ENCODE measurements at regions not wholly inside any gene's neighbourhood (a gene's known extent, or its start where the extent isn't known, plus 50 kb on each side); places are given as distances from the start of the nearest gene placed in this dataset.
A peak's percentile ranks its signal among the peaks of the same experiment; 100 is the strongest.

GRCh38 chr4:123870216-123870876 is 473.8 kb downstream of the SPRY1 start:
- Histone ChIP-seq H3K27ac (peak overlapping the region in 1 of 4 donors; percentile 8), H3K9me3 (no peaks in the 10 kb centered on the region), H3K4me3 (no peak overlapping the region), H3K27me3 (no peaks in the 10 kb centered on the region), H3K36me3 (no peaks in the 10 kb centered on the region), H3K4me1 (peaks cover 0 to 20% (median 8%) of the 10 kb centered on the region in 4 donors)
- TF ChIP-seq POLR2AphosphoS5 (IDR thresholded peaks at IDR 0.05) (no peak), EP300 (IDR thresholded peaks at IDR 0.05) (no peak), POLR2A (IDR thresholded peaks at IDR 0.05) (no peak), CTCF (IDR thresholded peaks at IDR 0.05) (no peak)
- DNase-seq = no peak
- intact Hi-C loops (cut with DNase I) = no loop called here
- 57 to 63% methylated on average over 4 of the region's 4 CpGs for WGBS, 2 donors

GRCh38 chr4:123871341-123871740 is 474.7 kb downstream of the SPRY1 start:
- no peak for DNase-seq
- Histone ChIP-seq H3K4me3 (no peak overlapping the region), H3K4me1 (peaks cover 0 to 20% (median 8%) of the 10 kb centered on the region in 4 donors), H3K9me3 (no peaks in the 10 kb centered on the region), H3K27ac (no peak overlapping the region), H3K27me3 (no peaks in the 10 kb centered on the region), H3K36me3 (no peaks in the 10 kb centered on the region)
- no peak for TF ChIP-seq POLR2A (IDR thresholded peaks at IDR 0.05)
- no peak for TF ChIP-seq EP300 (IDR thresholded peaks at IDR 0.05)
- no peak for TF ChIP-seq POLR2AphosphoS5 (IDR thresholded peaks at IDR 0.05)
- TF ChIP-seq CTCF (IDR thresholded peaks at IDR 0.05) = no peak
- WGBS, 2 donors = 75 to 85% methylated on average over 6 of the region's 6 CpGs
- intact Hi-C loops (cut with DNase I) = no loop called here

- no peaks in the 10 kb centered on the region for H3K36me3 ChIP-seq
- WGBS, 2 donors = 87 to 90% methylated on average over 1 of the region's 1 CpG
- intact Hi-C loops (cut with DNase I) = no loop called here
- H3K27me3 ChIP-seq = no peaks in the 10 kb centered on the region
- no peak overlapping the region for H3K27ac ChIP-seq
- H3K9me3 ChIP-seq = no peaks in the 10 kb centered on the region
- no peak overlapping the region for H3K4me3 ChIP-seq
- H3K4me1 ChIP-seq = peaks cover 0 to 20% (median 10%) of the 10 kb centered on the region in 4 donors
- TF ChIP-seq POLR2A (IDR thresholded peaks at IDR 0.05) = no peak
- no peak for TF ChIP-seq CTCF (IDR thresholded peaks at IDR 0.05)
- TF ChIP-seq POLR2AphosphoS5 (IDR thresholded peaks at IDR 0.05) = no peak
- no peak for TF ChIP-seq EP300 (IDR thresholded peaks at IDR 0.05)
- DNase-seq = no peak
Observed at GRCh38 chr4:123874063-123874462, 477.5 kb downstream of the SPRY1 start.

- TF ChIP-seq POLR2A (IDR thresholded peaks at IDR 0.05) = no peak
- no peak for DNase-seq
- Histone ChIP-seq H3K36me3 (no peaks in the 10 kb centered on the region), H3K4me1 (peaks cover 0 to 8% (median 2%) of the 10 kb centered on the region in 4 donors), H3K9me3 (no peaks in the 10 kb centered on the region), H3K27ac (peak overlapping the region in 2 of 4 donors; percentile 26 to 41), H3K4me3 (no peak overlapping the region), H3K27me3 (no peaks in the 10 kb centered on the region)
- 74 to 76% methylated on average over 4 of the region's 4 CpGs for WGBS, 2 donors
- intact Hi-C loops (cut with DNase I) = no loop called here
Observed at GRCh38 chr4:123876143-123876542, 479.5 kb downstream of the SPRY1 start.

- no peaks in the 10 kb centered on the region for H3K36me3 ChIP-seq
- peaks cover 0 to 7% (median 2%) of the 10 kb centered on the region in 4 donors for H3K4me1 ChIP-seq
- DNase-seq = no peak
- 77 to 81% methylated on average over 2 of the region's 2 CpGs for WGBS, 2 donors
- TF ChIP-seq CTCF (IDR thresholded peaks at IDR 0.05) (no peak), POLR2A (IDR thresholded peaks at IDR 0.05) (no peak), EP300 (IDR thresholded peaks at IDR 0.05) (no peak), POLR2AphosphoS5 (IDR thresholded peaks at IDR 0.05) (no peak)
- H3K4me3 ChIP-seq = no peak overlapping the region
- no peaks in the 10 kb centered on the region for H3K27me3 ChIP-seq
- intact Hi-C loops (cut with DNase I) = no loop called here
- no peaks in the 10 kb centered on the region for H3K9me3 ChIP-seq
- peak overlapping the region in 2 of 4 donors; percentile 26 to 41 for H3K27ac ChIP-seq
Observed at GRCh38 chr4:123876671-123877101, 480.1 kb downstream of the SPRY1 start.

Measured in sigmoid colon (tissue), 6 donors.